NOMO-1 treated with dmso at 0.1 percent for 144 hours (cell line): ENCODE measurements at regions not wholly inside any gene's neighbourhood (a gene's known extent, or its start where the extent isn't known, plus 50 kb on each side); places are given as distances from the start of the nearest gene placed in this dataset.
"Not testable (repeated sequence)": the region's sequence is repeated elsewhere in the genome, so short reads cannot be mapped to it uniquely, and the experiment has no call there.

ENCODE experiments used
- DNase-seq: peaks from one replicate; lab custom pipeline; 2025; ENCODE audit not compliant: unreplicated experiment; lab: John Stamatoyannopoulos, UW

- DNase-seq: no peak
Observed at GRCh38 chr2:234863043-234863934, 88.5 kb upstream of the SH3BP4 start.

- no peak for DNase-seq
Observed at GRCh38 chr2:234861841-234862735, 89.7 kb upstream of the SH3BP4 start.

GRCh38 chr2:234859330-234859872, 92.4 kb upstream of the SH3BP4 start:
- DNase-seq: not testable (repeated sequence)

GRCh38 chr2:234858790-234859329, 93.0 kb upstream of the SH3BP4 start:
- DNase-seq: no peak

GRCh38 chr2:234858145-234858544, 93.7 kb upstream of the SH3BP4 start:
- DNase-seq: no peak

GRCh38 chr2:234853729-234854128, 98.1 kb upstream of the SH3BP4 start:
- no peak for DNase-seq

GRCh38 chr2:234852941-234853340, 98.9 kb upstream of the SH3BP4 start:
- no peak for DNase-seq

GRCh38 chr2:234852035-234852434, 99.8 kb upstream of the SH3BP4 start:
- DNase-seq: no peak

GRCh38 chr2:234851451-234851850, 100.4 kb upstream of the SH3BP4 start:
- no peak for DNase-seq

GRCh38 chr2:234850818-234851217, 101.0 kb upstream of the SH3BP4 start:
- no peak for DNase-seq

GRCh38 chr2:234849678-234850077, 102.1 kb upstream of the SH3BP4 start:
- no peak for DNase-seq

GRCh38 chr2:234848578-234848977, 103.2 kb upstream of the SH3BP4 start:
- DNase-seq: no peak

GRCh38 chr2:234847639-234848038, 104.2 kb upstream of the SH3BP4 start:
- DNase-seq: no peak

- no peak for DNase-seq
Observed at GRCh38 chr2:234847364-234847635, 104.5 kb upstream of the SH3BP4 start.

- DNase-seq: no peak
Observed at GRCh38 chr2:234846599-234847363, 105.0 kb upstream of the SH3BP4 start.

GRCh38 chr2:234845602-234846590, 105.9 kb upstream of the SH3BP4 start:
- no peak for DNase-seq

- DNase-seq: no peak
Observed at GRCh38 chr2:234843411-234843810, 108.4 kb upstream of the SH3BP4 start.

GRCh38 chr2:234842753-234843152, 109.1 kb upstream of the SH3BP4 start:
- DNase-seq: no peak

- DNase-seq: no peak
Observed at GRCh38 chr2:234841321-234842015, 110.3 kb upstream of the SH3BP4 start.
